HEK293T (cell line): ENCODE measurements at regions not wholly inside any gene's neighbourhood (a gene's known extent, or its start where the extent isn't known, plus 50 kb on each side); places are given as distances from the start of the nearest gene placed in this dataset.

Experiments used
- CTCF ChIA-PET: fragments of 350-600 bp; formaldehyde crosslinking; extraction: SDS; loops from one replicate; lab custom pipeline; 2021; ENCODE audit warnings: antibody characterized with exemption, inconsistent platforms; lab: Yijun Ruan, JAX
- POLR2A ChIA-PET: fragments of 350-600 bp; formaldehyde crosslinking; extraction: SDS; loops from one replicate; lab custom pipeline; 2020; ENCODE audit warnings: antibody characterized with exemption, inconsistent platforms; lab: Yijun Ruan, JAX
- DNase-seq: peaks from one replicate; pipeline ENCODE4 v3.0.0; 2012; ENCODE audit warnings: mixed read lengths; ENCODE audit errors: extremely low spot score
- ARNT ChIP-seq: fragments of 450-650 bp; IDR thresholded peaks from 2 replicates; pipeline ENCODE4 v1.6.1; 2017; ENCODE audit warnings: mild to moderate bottlenecking
- BHLHE40 ChIP-seq: fragments of 450-650 bp; IDR thresholded peaks from 2 replicates; pipeline ENCODE4 v1.6.1; 2016; ENCODE audit warnings: mild to moderate bottlenecking, moderate library complexity, borderline replicate concordance
- CTBP1 ChIP-seq: fragments of 450-650 bp; IDR thresholded peaks from 2 replicates; pipeline ENCODE4 v1.6.1; 2016; ENCODE audit warnings: borderline replicate concordance
- ELF4 ChIP-seq: fragments of 450-650 bp; IDR thresholded peaks from 2 replicates; pipeline ENCODE4 v1.6.1; 2017; ENCODE audit warnings: antibody characterized with exemption
- FOXA1 ChIP-seq: fragments of 450-650 bp; IDR thresholded peaks from 2 replicates; pipeline ENCODE4 v1.6.1; 2016; ENCODE audit warnings: mild to moderate bottlenecking
- FOXK2 ChIP-seq: fragments of 450-650 bp; IDR thresholded peaks from 2 replicates; pipeline ENCODE4 v1.6.1; 2016; ENCODE audit warnings: mild to moderate bottlenecking
- FOXM1 ChIP-seq: fragments of 450-650 bp; IDR thresholded peaks from 2 replicates; pipeline ENCODE4 v1.6.1; 2017; ENCODE audit warnings: mild to moderate bottlenecking, borderline replicate concordance
- HDGF ChIP-seq: fragments of 450-650 bp; IDR thresholded peaks from 2 replicates; pipeline ENCODE4 v1.6.1; 2017; ENCODE audit warnings: antibody characterized with exemption, borderline replicate concordance
- L3MBTL2 ChIP-seq: fragments of 450-650 bp; conservative IDR thresholded peaks from 2 replicates; pipeline ENCODE4 v1.6.1; 2016; ENCODE audit warnings: mild to moderate bottlenecking
- LEF1 ChIP-seq: fragments of 450-650 bp; IDR thresholded peaks from 2 replicates; pipeline ENCODE4 v1.6.1; 2017; ENCODE audit warnings: mild to moderate bottlenecking, borderline replicate concordance
- NFRKB ChIP-seq: fragments of 450-650 bp; IDR thresholded peaks from 2 replicates; pipeline ENCODE4 v1.6.1; 2016; ENCODE audit warnings: mild to moderate bottlenecking, moderate library complexity
- PKNOX1 ChIP-seq: fragments of 450-650 bp; IDR thresholded peaks from 2 replicates; pipeline ENCODE4 v1.6.1; 2016
- SP1 ChIP-seq: fragments of 450-650 bp; IDR thresholded peaks from 2 replicates; pipeline ENCODE4 v1.6.1; 2017
- SUZ12 ChIP-seq: fragments of 450-650 bp; IDR thresholded peaks from 2 replicates; pipeline ENCODE4 v1.6.1; 2016; ENCODE audit warnings: mild to moderate bottlenecking
- TARDBP ChIP-seq: fragments of 450-650 bp; IDR thresholded peaks from 2 replicates; pipeline ENCODE4 v1.6.1; 2016
- ZNF384 ChIP-seq: fragments of 450-650 bp; IDR thresholded peaks from 2 replicates; pipeline ENCODE4 v1.6.1; 2016

GRCh38 chr17:14672830-14673229 is 371.9 kb downstream of the HS3ST3B1 start:
- POLR2A ChIA-PET = no interaction called here
- no peak for DNase-seq
- TF ChIP-seq CTBP1 = no peak
- TF ChIP-seq FOXK2 = no peak
- TF ChIP-seq SP1 = no peak
- no peak for TF ChIP-seq SUZ12
- TF ChIP-seq BHLHE40 = no peak
- CTCF ChIA-PET = no interaction called here

- no peak for TF ChIP-seq PKNOX1
- no peak for TF ChIP-seq FOXA1
- TF ChIP-seq ELF4 = no peak
- no peak for TF ChIP-seq LEF1
- no peak for TF ChIP-seq SUZ12
- no peak for TF ChIP-seq NFRKB
- TF ChIP-seq BHLHE40 = no peak
- DNase-seq = no peak
- ChIA-PET CTCF (no interaction called here), POLR2A (no interaction called here)
Observed at GRCh38 chr17:14670861-14671260, 370.0 kb downstream of the HS3ST3B1 start.

GRCh38 chr17:14664511-14664910 is 363.6 kb downstream of the HS3ST3B1 start:
- CTCF ChIA-PET = interaction anchor here (1.0 kb wide), 1 partner anchor 9 kb away, joined by 3 read pairs; no protein-coding TSS in a partner anchor
- POLR2A ChIA-PET = no interaction called here
- no peak for TF ChIP-seq ZNF384
- TF ChIP-seq FOXM1 = no peak
- TF ChIP-seq ELF4 = no peak
- TF ChIP-seq HDGF = no peak
- TF ChIP-seq SP1 = no peak
- TF ChIP-seq L3MBTL2 = no peak
- TF ChIP-seq ARNT = no peak
- TF ChIP-seq FOXA1 = no peak
- no peak for TF ChIP-seq SUZ12
- no peak for TF ChIP-seq LEF1
- no peak for TF ChIP-seq BHLHE40
- no peak for TF ChIP-seq CTBP1
- TF ChIP-seq NFRKB = no peak
- TF ChIP-seq TARDBP = no peak
- no peak for TF ChIP-seq FOXK2
- TF ChIP-seq PKNOX1 = no peak
- no peak for DNase-seq

GRCh38 chr17:14641117-14641516 is 340.2 kb downstream of the HS3ST3B1 start:
- DNase-seq = no peak
- CTCF ChIA-PET = no interaction called here
- TF ChIP-seq PKNOX1 (0 out of 2 replicates have a peak, but pooled peaks have one; percentile 4), FOXK2 (no peak)
- POLR2A ChIA-PET = no interaction called here

- ChIA-PET CTCF (no interaction called here), POLR2A (no interaction called here)
Observed at GRCh38 chr17:14637260-14637659, 336.4 kb downstream of the HS3ST3B1 start.

GRCh38 chr17:14630621-14631020 is 329.7 kb downstream of the HS3ST3B1 start:
- POLR2A ChIA-PET = no interaction called here
- TF ChIP-seq CTBP1 (no peak), PKNOX1 (no peak), NFRKB (no peak), SP1 (no peak), L3MBTL2 (no peak), SUZ12 (no peak), TARDBP (no peak), FOXA1 (no peak), BHLHE40 (no peak), ELF4 (no peak), ZNF384 (no peak), HDGF (no peak)
- CTCF ChIA-PET = no interaction called here
- DNase-seq = no peak

More at GRCh38 chr17:14637260-14637659, 336.4 kb downstream of the HS3ST3B1 start:
- TF ChIP-seq NFRKB (no peak), LEF1 (no peak), FOXM1 (no peak), PKNOX1 (no peak), CTBP1 (no peak), ELF4 (no peak), TARDBP (no peak), ZNF384 (no peak), FOXK2 (no peak), HDGF (no peak)
- no peak for DNase-seq
